ENCODE measurements at regions not wholly inside any gene's neighbourhood (a gene's known extent, or its start where the extent isn't known, plus 50 kb on each side); places are given as distances from the start of the nearest gene placed in this dataset.

DNA sequence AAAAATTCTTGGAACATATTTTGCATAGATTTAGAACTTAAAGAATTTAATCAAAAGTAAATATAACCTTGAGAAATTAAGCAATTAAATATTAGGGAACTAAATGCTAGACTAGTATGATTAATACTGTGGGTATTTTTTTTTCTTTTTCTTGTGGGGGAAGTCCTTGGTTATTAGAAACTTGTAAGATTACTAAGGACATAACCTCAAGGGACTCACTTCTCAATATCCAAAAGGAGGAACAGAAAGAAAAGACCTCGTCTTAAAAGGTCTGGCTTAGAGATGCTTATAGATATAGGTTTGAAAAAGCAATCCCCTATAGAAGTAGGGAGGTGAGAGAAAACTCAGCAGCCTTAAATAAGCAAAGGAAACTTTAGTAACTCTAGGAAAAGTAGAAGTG, 368.5 kb downstream of the INSC start:
- no peaks in the 10 kb centered on the region for H3K79me2 ChIP-seq (ENCODE audit: insufficient read depth, low read length)
- no peak overlapping the region for H2AFZ ChIP-seq (ENCODE audit: insufficient read depth, low read depth, low read length, poor library complexity, severe bottlenecking)
- Mint-ChIP-seq H3K27me3 (ENCODE audit: low read depth in 3 of 3) (peaks cover 0 to 3% (median 2%) of the 10 kb centered on the region in 3 donors), H3K9me3 (peaks cover 0 to 6% (median 0%) of the 10 kb centered on the region in 7 donors), H3K4me3 (no peak overlapping the region), H3K27ac (no peak overlapping the region), H3K36me3 (no peaks in the 10 kb centered on the region), H3K4me1 (no peaks in the 10 kb centered on the region)
- H4K20me1 ChIP-seq (ENCODE audit: insufficient read depth, low read length), result no peaks in the 10 kb centered on the region
- H3K9me3 ChIP-seq (replicated peaks in 1 of 2; ENCODE audit: control insufficient read depth in 1 of 2, insufficient read depth in 1 of 2, low read length in 2 of 2), result no peaks in the 10 kb centered on the region
- WGBS (ENCODE audit: insufficient coverage), result no CpG with 5 or more reads among the region's 1 CpG
- H3K27ac ChIP-seq (ENCODE audit: low read depth in 1 of 2, low read length in 2 of 2), result no peak overlapping the region
- no peaks in the 10 kb centered on the region for H3K36me3 ChIP-seq (replicated peaks in 1 of 2; ENCODE audit: control insufficient read depth in 1 of 2, insufficient read depth in 2 of 2, low read length in 2 of 2)
- no peak for TF ChIP-seq CTCF (IDR thresholded peaks at IDR 0.05)
- no peak overlapping the region for H3K4me2 ChIP-seq (replicated peaks; ENCODE audit: extremely low read depth, low read length, poor library complexity, severe bottlenecking)
- H3K4me1 ChIP-seq (ENCODE audit: control insufficient read depth in 1 of 2, insufficient read depth in 2 of 2, low read length in 2 of 2), result no peaks in the 10 kb centered on the region
- H3K9ac ChIP-seq (ENCODE audit: insufficient read depth, low read length, poor library complexity, severe bottlenecking), result no peak overlapping the region
- intact Hi-C loops (cut with micrococcal nuclease), result no loop called here
- H3K27me3 ChIP-seq (ENCODE audit: control insufficient read depth in 2 of 2, insufficient read depth in 2 of 2, low read length in 2 of 2), result no peaks in the 10 kb centered on the region
- no peak overlapping the region for H3K4me3 ChIP-seq (replicated peaks in 1 of 3; ENCODE audit: low read depth in 2 of 3, low read length in 3 of 3)
- DNase-seq, result no peak

DNA sequence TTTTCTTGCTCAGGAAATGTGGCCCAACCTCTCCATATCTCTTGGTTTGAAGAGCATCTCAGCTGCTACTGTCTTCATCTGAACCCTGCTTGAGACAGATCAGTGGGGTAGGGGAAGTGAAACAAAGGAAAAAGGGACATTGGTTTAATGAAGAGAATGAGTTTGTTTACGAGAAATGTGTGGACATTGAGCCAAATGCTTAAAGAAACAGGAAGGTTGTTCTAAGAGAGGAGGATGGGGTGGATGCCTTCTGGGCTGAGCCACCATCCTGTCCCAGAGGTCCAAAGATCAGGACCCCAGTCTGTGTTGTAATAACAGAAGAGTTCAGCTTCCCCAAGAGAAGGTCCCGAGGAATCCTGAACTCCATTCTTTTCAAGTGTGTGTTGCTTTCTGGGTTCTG, 369.7 kb downstream of the INSC start:
- no peaks in the 10 kb centered on the region for H3K4me1 Mint-ChIP-seq
- intact Hi-C loops (cut with micrococcal nuclease), result no loop called here
- H3K36me3 Mint-ChIP-seq, result no peaks in the 10 kb centered on the region
- Histone ChIP-seq H3K27ac (ENCODE audit: low read depth in 1 of 2, low read length in 2 of 2) (no peak overlapping the region), H3K9me3 (replicated peaks in 1 of 2; ENCODE audit: control insufficient read depth in 1 of 2, insufficient read depth in 1 of 2, low read length in 2 of 2) (no peaks in the 10 kb centered on the region), H3K36me3 (replicated peaks in 1 of 2; ENCODE audit: control insufficient read depth in 1 of 2, insufficient read depth in 2 of 2, low read length in 2 of 2) (no peaks in the 10 kb centered on the region), H3K79me2 (ENCODE audit: insufficient read depth, low read length) (no peaks in the 10 kb centered on the region), H2AFZ (ENCODE audit: insufficient read depth, low read depth, low read length, poor library complexity, severe bottlenecking) (no peak overlapping the region), H3K4me3 (replicated peaks in 1 of 3; ENCODE audit: low read depth in 2 of 3, low read length in 3 of 3) (no peak overlapping the region), H3K9ac (ENCODE audit: insufficient read depth, low read length, poor library complexity, severe bottlenecking) (no peak overlapping the region), H3K4me1 (ENCODE audit: control insufficient read depth in 1 of 2, insufficient read depth in 2 of 2, low read length in 2 of 2) (no peaks in the 10 kb centered on the region), H3K27me3 (ENCODE audit: control insufficient read depth in 2 of 2, insufficient read depth in 2 of 2, low read length in 2 of 2) (no peaks in the 10 kb centered on the region), H3K4me2 (replicated peaks; ENCODE audit: extremely low read depth, low read length, poor library complexity, severe bottlenecking) (no peak overlapping the region), H4K20me1 (ENCODE audit: insufficient read depth, low read length) (no peaks in the 10 kb centered on the region)
- peak in 2 of 3 donors; percentile 1 to 7 for DNase-seq
- H3K9me3 Mint-ChIP-seq, result peaks cover 0 to 6% (median under 1%) of the 10 kb centered on the region in 7 donors
- TF ChIP-seq CTCF (IDR thresholded peaks at IDR 0.05), result no peak
- no peak overlapping the region for H3K4me3 Mint-ChIP-seq
- H3K27ac Mint-ChIP-seq, result peak overlapping the region in 2 of 7 donors; percentile 44 to 65
- 59% methylated on average over 2 of the region's 2 CpGs for WGBS (ENCODE audit: insufficient coverage)
- H3K27me3 Mint-ChIP-seq (ENCODE audit: low read depth in 3 of 3), result peaks cover 0 to 3% (median 2%) of the 10 kb centered on the region in 3 donors
